Activated CD4-positive, CD25-positive, alpha-beta regulatory T cell (primary cell): ENCODE measurements at regions not wholly inside any gene's neighbourhood (a gene's known extent, or its start where the extent isn't known, plus 50 kb on each side); places are given as distances from the start of the nearest gene placed in this dataset.
"Not testable (repeated sequence)": the region's sequence is repeated elsewhere in the genome, so short reads cannot be mapped to it uniquely, and the experiment has no call there.

Source experiments
- DNase-seq, 4 experiments: peaks; one replicate each; lab custom pipeline; 2025; lab: John Stamatoyannopoulos, UW

- DNase-seq, result no peak
Observed at GRCh38 chr10:78437998-78438906, 404.6 kb downstream of the RPS24 start.

GRCh38 chr10:78438907-78439809 is 405.5 kb downstream of the RPS24 start:
- no peak for DNase-seq

- DNase-seq, result no peak
Observed at GRCh38 chr10:78441010-78441409, 407.3 kb downstream of the RPS24 start.

- DNase-seq, result no peak
Observed at GRCh38 chr10:78441694-78442093, 408.0 kb downstream of the RPS24 start.

- DNase-seq, result no peak
Observed at GRCh38 chr10:78442836-78443550, 409.3 kb downstream of the RPS24 start.

GRCh38 chr10:78443900-78444571 is 410.4 kb downstream of the RPS24 start:
- DNase-seq, result no peak

- not testable (repeated sequence) for DNase-seq
Observed at GRCh38 chr10:78444741-78445140, 411.1 kb downstream of the RPS24 start.

GRCh38 chr10:78445308-78445707 is 411.6 kb downstream of the RPS24 start:
- no peak for DNase-seq

GRCh38 chr10:78448470-78448869 is 414.8 kb downstream of the RPS24 start:
- no peak for DNase-seq

GRCh38 chr10:78448994-78449418 is 415.3 kb downstream of the RPS24 start:
- DNase-seq, result no peak

GRCh38 chr10:78449554-78449953 is 415.9 kb downstream of the RPS24 start:
- DNase-seq, result no peak

- DNase-seq, result no peak
Observed at GRCh38 chr10:78450239-78450638, 416.6 kb downstream of the RPS24 start.

- no peak for DNase-seq
Observed at GRCh38 chr10:78450807-78451485, 417.3 kb downstream of the RPS24 start.

GRCh38 chr10:78451592-78451991 is 417.9 kb downstream of the RPS24 start:
- no peak for DNase-seq

- no peak for DNase-seq
Observed at GRCh38 chr10:78454123-78454645, 420.5 kb downstream of the RPS24 start.

GRCh38 chr10:78455236-78455635 is 421.6 kb downstream of the RPS24 start:
- no peak for DNase-seq

- no peak for DNase-seq
Observed at GRCh38 chr10:78455811-78456210, 422.1 kb downstream of the RPS24 start.

GRCh38 chr10:78456649-78457400 is 423.2 kb downstream of the RPS24 start:
- no peak for DNase-seq

GRCh38 chr10:78457804-78458482 is 424.3 kb downstream of the RPS24 start:
- DNase-seq, result no peak
